ENCODE measurements at regions not wholly inside any gene's neighbourhood (a gene's known extent, or its start where the extent isn't known, plus 50 kb on each side); places are given as distances from the start of the nearest gene placed in this dataset.
A peak's percentile ranks its signal among the peaks of the same experiment; 100 is the strongest.

- intact Hi-C loops (cut with DNase I), result no loop called here
Measured at GRCh38 chr6:153677522-153677921, 361.5 kb upstream of the OPRM1 start.

DNA sequence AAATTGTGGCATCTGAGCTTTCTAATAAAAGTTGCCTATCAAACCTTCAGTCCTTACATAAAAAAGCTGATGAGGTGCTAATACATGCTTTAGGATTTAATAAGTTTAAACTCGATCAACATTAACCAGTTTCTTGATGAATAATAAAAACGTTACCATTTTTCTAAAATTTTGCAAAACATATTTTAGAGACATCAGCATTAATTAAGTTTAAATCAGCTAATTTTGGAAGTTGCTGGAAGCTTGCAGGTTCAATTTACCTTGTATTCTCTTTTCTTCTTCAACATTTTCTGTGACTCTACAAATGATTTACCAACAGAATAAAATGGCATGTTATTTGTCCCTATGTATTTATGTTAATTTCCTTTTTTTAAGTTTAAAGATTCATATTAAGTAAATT lies 365.3 kb upstream of the OPRM1 start:
- intact Hi-C loops (cut with DNase I), result no loop called here
- DNase-seq, result no peak

More at GRCh38 chr6:153677522-153677921, 361.5 kb upstream of the OPRM1 start:
- DNase-seq, result no peak

- intact Hi-C loops (cut with DNase I), result no loop called here
- DNase-seq, result no peak
Measured at GRCh38 chr6:153673225-153673624, 365.8 kb upstream of the OPRM1 start.

GRCh38 chr6:153670403-153671026 lies 368.5 kb upstream of the OPRM1 start:
- no peak for DNase-seq
- intact Hi-C loops (cut with DNase I), result no loop called here

DNA sequence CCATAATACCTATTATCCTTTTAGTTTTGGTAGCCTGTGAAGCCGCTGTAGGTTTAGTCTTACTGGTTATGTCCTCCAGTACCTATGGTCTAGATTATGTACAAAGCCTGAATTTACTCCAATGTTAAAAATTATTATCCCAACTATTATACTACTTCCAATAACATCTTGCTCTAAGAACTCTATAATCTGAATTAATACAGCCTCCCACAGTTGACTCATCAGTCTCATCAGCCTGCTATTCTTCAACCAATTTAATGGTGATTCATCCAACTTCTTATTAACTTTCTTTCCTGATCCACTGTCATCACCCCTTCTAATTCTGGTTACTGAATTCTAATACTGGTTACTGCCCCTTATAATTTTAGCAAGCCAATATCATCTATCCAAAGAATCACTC lies 370.3 kb upstream of the OPRM1 start:
- peak in 4 of 42 donors; percentile 6 to 17 (median 12) for DNase-seq
- intact Hi-C loops (cut with DNase I), result no loop called here

- DNase-seq, result no peak
- intact Hi-C loops (cut with DNase I), result no loop called here
Measured at GRCh38 chr6:153662982-153663381, 376.1 kb upstream of the OPRM1 start.

GRCh38 chr6:153645326-153645725 lies 393.7 kb upstream of the OPRM1 start:
- no peak for DNase-seq
- intact Hi-C loops (cut with DNase I), result no loop called here

- intact Hi-C loops (cut with DNase I), result no loop called here
- no peak for DNase-seq
Measured at GRCh38 chr6:153644000-153644399, 395.0 kb upstream of the OPRM1 start.

- intact Hi-C loops (cut with DNase I), result no loop called here
- no peak for DNase-seq
Measured at GRCh38 chr6:153634416-153634815, 404.6 kb upstream of the OPRM1 start.

DNA sequence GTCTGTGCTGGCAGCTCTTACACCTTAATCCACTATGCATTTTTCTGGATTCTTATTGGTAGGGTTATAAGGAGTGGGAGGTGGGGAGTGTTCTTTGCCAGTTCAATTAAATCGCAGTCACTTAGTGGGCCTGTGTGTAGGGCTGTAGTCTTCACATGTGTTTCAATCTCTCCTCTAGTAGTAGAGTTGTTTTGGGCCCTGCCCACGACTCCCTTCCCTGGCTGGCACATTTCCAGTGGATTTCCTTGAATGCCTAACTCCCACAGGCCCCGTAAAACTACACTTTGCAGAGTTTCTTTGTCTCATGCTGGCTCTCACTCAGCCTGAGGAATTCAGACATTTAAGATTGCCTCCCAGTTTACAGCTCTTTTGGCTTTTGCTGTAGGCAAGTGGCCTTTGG lies 414.0 kb upstream of the OPRM1 start:
- DNase-seq, result peak in 1 of 42 donors; percentile 7
- intact Hi-C loops (cut with DNase I), result no loop called here

GRCh38 chr6:153624528-153624927 lies 414.5 kb upstream of the OPRM1 start:
- intact Hi-C loops (cut with DNase I), result no loop called here

DNA sequence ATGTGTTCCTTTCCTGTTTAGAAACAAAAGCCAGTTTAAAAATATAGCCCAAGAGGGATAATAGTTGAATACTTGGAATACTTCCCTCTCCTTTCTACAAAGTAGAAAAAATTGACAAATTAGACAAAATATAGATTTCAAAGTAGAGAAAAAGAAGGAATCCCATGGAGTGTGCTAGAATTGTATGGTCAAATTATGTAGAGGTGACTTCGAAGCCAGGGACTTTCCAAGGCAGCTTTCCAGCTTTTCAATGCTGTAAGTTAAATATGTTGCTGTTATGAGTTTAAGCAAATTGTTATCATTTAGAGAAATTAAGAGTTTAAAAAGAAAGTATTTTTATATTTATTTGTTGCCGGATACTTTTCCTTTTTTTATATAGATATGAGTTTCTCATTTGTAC lies 415.5 kb upstream of the OPRM1 start:
- no peak for DNase-seq
- intact Hi-C loops (cut with DNase I), result no loop called here

More at GRCh38 chr6:153624528-153624927, 414.5 kb upstream of the OPRM1 start:
- no peak for DNase-seq

- intact Hi-C loops (cut with DNase I), result no loop called here
- no peak for DNase-seq
Measured at GRCh38 chr6:153621491-153621890, 417.5 kb upstream of the OPRM1 start.

GRCh38 chr6:153621070-153621469 lies 418.0 kb upstream of the OPRM1 start:
- intact Hi-C loops (cut with DNase I), result no loop called here
- DNase-seq, result peak in 1 of 42 donors; percentile 7

DNA sequence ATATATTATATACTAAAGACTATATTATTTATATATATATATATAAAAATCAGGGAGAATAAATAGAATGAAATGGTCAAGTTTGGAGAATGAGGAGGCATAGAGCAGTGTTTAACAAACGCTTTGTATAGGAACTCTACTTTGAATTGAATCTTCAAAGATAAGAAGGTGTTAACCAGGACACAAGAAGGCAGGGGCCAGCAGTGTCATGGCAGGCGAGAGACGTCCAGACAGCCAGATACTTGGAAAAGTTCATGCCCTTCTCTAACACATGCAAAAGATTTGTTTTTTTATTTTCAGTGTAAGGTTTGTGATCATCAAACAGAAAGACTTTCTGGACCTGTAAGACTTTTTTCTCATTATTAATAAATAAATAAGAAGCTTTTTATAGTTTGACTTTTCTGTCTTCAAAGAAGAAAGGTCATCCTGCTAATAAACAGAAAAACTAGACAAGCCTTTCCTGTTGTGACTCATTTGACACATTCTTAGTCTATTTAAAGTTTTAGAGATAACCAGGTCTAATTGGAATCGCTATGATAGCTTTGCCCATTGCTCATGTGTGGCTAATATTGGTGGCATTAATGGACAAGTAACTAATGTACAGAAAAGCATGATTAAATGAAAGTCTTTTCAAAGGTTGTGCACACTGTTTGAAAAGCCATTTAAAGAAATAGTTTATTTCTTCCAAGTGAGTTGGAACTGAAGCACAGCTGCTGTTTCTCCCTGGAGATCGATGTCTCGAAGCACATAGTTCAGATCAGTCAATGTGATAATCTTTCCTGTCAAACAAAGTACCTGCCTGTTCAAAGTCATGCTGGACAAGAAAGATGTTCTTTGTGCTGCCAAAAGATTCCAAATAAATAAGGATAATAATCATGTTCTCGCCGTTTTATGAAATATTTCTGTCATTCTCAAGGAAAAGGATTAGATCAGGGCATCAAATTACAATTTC lies 420.4 kb upstream of the OPRM1 start:
- intact Hi-C loops (cut with DNase I), result no loop called here
- no peak for DNase-seq

- intact Hi-C loops (cut with DNase I), result no loop called here
- no peak for DNase-seq
Measured at GRCh38 chr6:153616506-153616905, 422.5 kb upstream of the OPRM1 start.

- no peak for DNase-seq
- intact Hi-C loops (cut with DNase I), result no loop called here
Measured at GRCh38 chr6:153613719-153614455, 425.2 kb upstream of the OPRM1 start.

- intact Hi-C loops (cut with DNase I), result no loop called here
- no peak for DNase-seq
Measured at GRCh38 chr6:153602401-153602800, 436.6 kb upstream of the OPRM1 start.

GRCh38 chr6:153599901-153600300 lies 439.1 kb upstream of the OPRM1 start:
- intact Hi-C loops (cut with DNase I), result no loop called here
- no peak for DNase-seq

DNA sequence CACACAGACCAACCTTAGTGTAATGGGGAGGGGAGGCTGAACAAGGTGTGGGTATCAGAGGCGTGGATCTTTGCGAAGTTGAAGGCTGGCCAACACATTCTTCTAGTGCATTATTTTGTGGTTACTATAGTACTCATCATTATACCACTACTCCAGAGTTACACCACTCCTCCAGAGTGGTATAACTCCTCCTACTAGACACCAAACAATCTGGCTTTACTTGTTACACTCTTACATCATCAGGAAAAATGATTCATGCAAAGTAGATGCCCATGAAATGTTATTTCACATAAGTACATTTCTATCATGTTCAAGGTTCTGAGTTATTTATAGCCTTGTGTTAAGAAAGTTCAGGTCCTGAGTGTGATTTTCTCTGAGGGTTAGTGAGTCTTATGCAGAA lies 443.1 kb upstream of the OPRM1 start:
- intact Hi-C loops (cut with DNase I), result no loop called here
- DNase-seq, result no peak

Measured in head of caudate nucleus (tissue), 42 donors.